Loucy (cell line): ENCODE measurements at regions not wholly inside any gene's neighbourhood (a gene's known extent, or its start where the extent isn't known, plus 50 kb on each side); places are given as distances from the start of the nearest gene placed in this dataset.

Experiments used
- EZH2phosphoT487 ChIP-seq: fragments of 200-600 bp; IDR thresholded peaks from 2 replicates; pipeline ENCODE4 v1.6.1; 2018; ENCODE audit warnings: antibody characterized with exemption, mild to moderate bottlenecking, moderate library complexity, borderline replicate concordance
- TF ChIP-seq, protein P1 (sequence below): fragments of 200-600 bp; sonication (generic); conservative IDR thresholded peaks from 2 replicates; pipeline ENCODE4 v1.5.1; 2014; ENCODE audit warnings: mild to moderate bottlenecking, antibody characterized with exemption, low read length

DNA sequence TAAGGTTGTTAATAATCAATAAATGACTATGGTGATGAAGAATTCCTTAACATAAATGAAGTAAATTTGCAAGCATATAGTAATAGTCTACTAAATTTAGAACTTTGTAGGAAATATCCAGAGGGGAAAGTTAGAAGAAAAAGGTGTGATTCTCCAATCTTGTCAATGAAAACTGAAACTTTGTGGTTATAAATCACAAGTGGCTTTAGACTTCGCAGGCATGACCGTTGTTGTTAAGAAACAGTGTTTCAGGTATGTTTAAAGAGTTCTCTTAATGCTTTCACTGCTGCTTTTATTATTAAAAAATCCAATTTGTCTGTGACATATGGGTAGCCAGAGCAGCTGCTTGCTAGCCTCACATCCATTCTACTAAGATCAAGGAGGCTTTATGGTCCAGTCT, 475.6 kb upstream of the ADGRB3 start:
- TF ChIP-seq, protein P1, sequence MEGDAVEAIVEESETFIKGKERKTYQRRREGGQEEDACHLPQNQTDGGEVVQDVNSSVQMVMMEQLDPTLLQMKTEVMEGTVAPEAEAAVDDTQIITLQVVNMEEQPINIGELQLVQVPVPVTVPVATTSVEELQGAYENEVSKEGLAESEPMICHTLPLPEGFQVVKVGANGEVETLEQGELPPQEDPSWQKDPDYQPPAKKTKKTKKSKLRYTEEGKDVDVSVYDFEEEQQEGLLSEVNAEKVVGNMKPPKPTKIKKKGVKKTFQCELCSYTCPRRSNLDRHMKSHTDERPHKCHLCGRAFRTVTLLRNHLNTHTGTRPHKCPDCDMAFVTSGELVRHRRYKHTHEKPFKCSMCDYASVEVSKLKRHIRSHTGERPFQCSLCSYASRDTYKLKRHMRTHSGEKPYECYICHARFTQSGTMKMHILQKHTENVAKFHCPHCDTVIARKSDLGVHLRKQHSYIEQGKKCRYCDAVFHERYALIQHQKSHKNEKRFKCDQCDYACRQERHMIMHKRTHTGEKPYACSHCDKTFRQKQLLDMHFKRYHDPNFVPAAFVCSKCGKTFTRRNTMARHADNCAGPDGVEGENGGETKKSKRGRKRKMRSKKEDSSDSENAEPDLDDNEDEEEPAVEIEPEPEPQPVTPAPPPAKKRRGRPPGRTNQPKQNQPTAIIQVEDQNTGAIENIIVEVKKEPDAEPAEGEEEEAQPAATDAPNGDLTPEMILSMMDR, result no peak
- no peak for TF ChIP-seq EZH2phosphoT487
